ENCODE measurements at regions not wholly inside any gene's neighbourhood (a gene's known extent, or its start where the extent isn't known, plus 50 kb on each side); places are given as distances from the start of the nearest gene placed in this dataset.

DNA sequence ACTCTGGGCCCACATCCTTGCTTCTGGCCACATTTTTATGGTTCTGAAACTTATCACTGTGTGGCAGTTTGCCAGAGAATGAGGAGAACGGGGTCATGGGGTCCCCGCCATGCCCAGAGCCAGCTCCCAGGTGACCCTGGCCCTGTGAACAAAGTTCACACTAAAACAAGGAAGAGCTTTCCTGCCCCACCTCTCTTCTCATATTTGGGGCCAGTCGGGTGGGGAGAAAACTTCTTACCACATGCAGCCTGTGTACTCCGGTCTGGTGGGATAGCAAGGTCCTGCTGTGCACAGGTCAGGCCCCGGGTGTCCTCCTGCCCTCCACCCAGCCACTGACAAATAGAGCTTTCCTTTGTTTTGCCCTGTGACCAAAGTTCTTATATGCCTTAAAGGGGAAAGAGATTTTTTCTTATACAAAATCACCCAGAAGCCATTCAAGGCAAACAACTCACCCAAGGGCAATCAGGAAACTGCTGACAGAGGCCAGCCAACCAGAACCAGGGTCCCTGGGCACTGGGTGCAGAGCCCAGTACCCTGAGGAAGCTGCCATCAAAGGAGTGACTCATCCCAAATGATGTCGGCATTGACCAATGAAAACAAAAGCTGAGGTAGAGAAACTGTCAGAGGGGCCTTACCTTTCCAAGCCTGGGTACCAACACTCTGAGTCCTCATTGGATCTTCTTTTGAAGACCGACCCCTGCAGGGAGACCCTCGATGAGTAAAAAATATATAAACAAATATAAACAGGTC is 53.6 kb downstream of the OLIG1 start:
- BruUV-seq (replicated peaks) = no TSS peak

More for the DNA sequence above, 53.6 kb downstream of the OLIG1 start:
- ChIA-PET RAD21 (ENCODE audit: low non-redundant PET in 1 of 2, low total read pairs in 2 of 2, uncharacterized antibody in 2 of 2, unreplicated experiment in 2 of 2) (no interaction called here), CTCF (interaction anchor here (1.1 to 1.2 kb wide), 2 partner anchors 129 to 183 kb away, joined by 3 to 4 read pairs; no protein-coding TSS in a partner anchor), POLR2A (no interaction called here)
- H4K20me1 ChIP-seq (ENCODE audit: insufficient read depth) = no peaks in the 10 kb centered on the region
- intact Hi-C loops (cut with micrococcal nuclease) = no loop called here
- H3K27me3 ChIP-seq (ENCODE audit: insufficient read depth, low read length) = no peaks in the 10 kb centered on the region; the same call in 1 of the 2 replicates
- no peak overlapping the region for H3K27ac ChIP-seq (ENCODE audit: low read depth, low read length)
- H2AFZ ChIP-seq (ENCODE audit: low read depth, low read length, poor library complexity, severe bottlenecking) = peak overlapping the region; percentile 49
- TF ChIP-seq POLR2A (IDR thresholded peaks at IDR 0.05; ENCODE audit: borderline replicate concordance, extremely low read depth, insufficient read depth, insufficient read length) = no peak
- no peak for TF ChIP-seq EGR1 (IDR thresholded peaks at IDR 0.05; ENCODE audit: low read depth)
- no peak for TF ChIP-seq ZNF274 (IDR thresholded peaks at IDR 0.05; ENCODE audit: low read depth, low read length)
- no peak for TF ChIP-seq CBX3 (IDR thresholded peaks at IDR 0.05; ENCODE audit: low read depth)
- no peak for TF ChIP-seq ZBTB33 (IDR thresholded peaks at IDR 0.05; ENCODE audit: extremely low read depth, insufficient replicate concordance, low read length)
- TF ChIP-seq SIN3A (IDR thresholded peaks at IDR 0.05; ENCODE audit: low read depth) = no peak
- TF ChIP-seq FOSL1 (IDR thresholded peaks at IDR 0.05; ENCODE audit: low read depth) = no peak
- H3K4me2 ChIP-seq (ENCODE audit: low read length) = no peak overlapping the region
- ATAC-seq (no peak), DNase-seq (ENCODE audit: low read depth, low spot score) (no peak)
- no peak overlapping the region for H3K9ac ChIP-seq (ENCODE audit: low read length)
- H3K79me2 ChIP-seq (ENCODE audit: insufficient read depth, low read length) = no peaks in the 10 kb centered on the region
- no peak overlapping the region for H3K4me3 ChIP-seq (replicated peaks in 1 of 2; ENCODE audit: low read depth in 1 of 2, low read length in 2 of 2)
- no peaks in the 10 kb centered on the region for H3K36me3 ChIP-seq (ENCODE audit: control insufficient read depth in 1 of 2, insufficient read depth in 2 of 2, low read length in 2 of 2)
- H3K4me1 ChIP-seq (ENCODE audit: control insufficient read depth in 1 of 2, insufficient read depth in 2 of 2, low read length in 2 of 2) = peaks cover 0 to 5% of the 10 kb centered on the region in 2 experiments; a peak in 1 of 4 replicates
- H3K9me2 ChIP-seq (ENCODE audit: insufficient read depth) = no peaks in the 10 kb centered on the region
- no peaks in the 10 kb centered on the region for H3K9me3 ChIP-seq (ENCODE audit: control insufficient read depth in 1 of 2, insufficient read depth in 1 of 2, low read depth in 1 of 2, low read length in 2 of 2)
